AG09309 (cell line): ENCODE measurements at regions not wholly inside any gene's neighbourhood (a gene's known extent, or its start where the extent isn't known, plus 50 kb on each side); places are given as distances from the start of the nearest gene placed in this dataset.
A peak's percentile ranks its signal among the peaks of the same experiment; 100 is the strongest.

Experiments used
- DNase-seq: peaks from one replicate; pipeline ENCODE4 v3.0.0-alpha.2; 2010; ENCODE audit warnings: low read depth
- H3K4me3 ChIP-seq: 2 replicates; pipeline ENCODE4 v1.5.1; 2011; ENCODE audit warnings: mild to moderate bottlenecking, low read depth, low read length, moderate library complexity; ENCODE audit not compliant: control insufficient read depth
- CTCF ChIP-seq: IDR thresholded peaks from 2 replicates; pipeline ENCODE4 v1.5.1; 2011; ENCODE audit warnings: mild to moderate bottlenecking, low read depth, low read length, inconsistent platforms; ENCODE audit not compliant: insufficient read depth, control insufficient read depth; ENCODE audit errors: missing control alignments

DNA sequence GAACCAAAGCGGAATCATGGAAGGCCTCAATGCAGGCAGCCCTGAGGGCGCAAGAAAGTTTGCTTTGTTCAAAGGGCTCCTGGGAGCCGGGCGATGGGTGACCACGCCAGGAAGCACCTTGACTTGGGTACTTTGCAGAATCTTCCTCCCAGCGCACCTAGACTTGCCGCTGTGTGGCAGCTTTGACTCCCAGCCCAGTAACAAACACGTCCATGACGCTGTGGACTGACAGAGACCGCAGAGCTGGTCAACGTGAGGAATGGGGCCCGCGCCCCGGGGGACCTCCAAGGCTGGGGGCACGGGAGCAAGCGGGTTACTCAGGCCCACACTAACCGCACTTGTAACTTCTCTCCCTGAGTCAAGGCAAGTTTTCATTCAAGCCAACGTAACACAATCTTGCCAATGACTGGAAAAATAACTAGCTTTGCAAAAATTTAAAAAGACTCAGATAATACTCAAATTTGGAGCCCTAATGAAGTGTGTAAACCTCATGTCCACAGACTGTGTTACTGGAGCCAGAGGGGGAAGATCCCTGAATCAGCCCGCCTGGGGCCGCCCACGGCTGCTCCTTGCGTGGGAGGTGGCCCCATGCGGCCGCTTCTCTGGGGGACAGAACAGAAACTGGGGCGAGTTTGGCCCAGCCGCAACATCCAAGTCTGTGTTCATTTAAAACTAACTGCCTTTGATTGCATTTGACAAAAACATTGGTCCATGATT is 130.8 kb downstream of the DNAJB6 start:
- DNase-seq: no peak
- peak; percentile 1 for TF ChIP-seq CTCF
- H3K4me3 ChIP-seq: no peak overlapping the region

- DNase-seq: no peak
- no peak overlapping the region for H3K4me3 ChIP-seq
- no peak for TF ChIP-seq CTCF
Observed at GRCh38 chr7:157468221-157469111, 131.7 kb downstream of the DNAJB6 start.

- no peak for TF ChIP-seq CTCF
- H3K4me3 ChIP-seq: no peak overlapping the region
- no peak for DNase-seq
Observed at GRCh38 chr7:157469181-157470016, 132.6 kb downstream of the DNAJB6 start.

DNA sequence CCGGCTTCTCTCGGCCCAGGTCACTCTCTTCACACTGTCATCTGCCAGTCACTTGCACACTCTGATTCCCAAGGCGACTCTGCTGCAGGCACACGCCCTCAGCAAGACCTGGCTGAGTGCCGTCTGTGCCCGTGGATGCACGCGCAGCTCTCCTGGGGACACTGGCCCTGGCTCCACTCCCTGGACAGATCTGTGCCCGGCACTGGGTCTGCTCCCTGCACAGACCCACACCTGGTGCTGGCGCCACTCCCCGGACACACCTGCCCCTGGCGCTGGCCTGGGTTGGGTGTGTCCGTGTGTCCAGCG is 133.2 kb downstream of the DNAJB6 start:
- no peak overlapping the region for H3K4me3 ChIP-seq
- DNase-seq: no peak
- no peak for TF ChIP-seq CTCF

GRCh38 chr7:157470701-157471131 is 133.9 kb downstream of the DNAJB6 start:
- no peak overlapping the region for H3K4me3 ChIP-seq
- no peak for TF ChIP-seq CTCF
- DNase-seq: no peak

DNA sequence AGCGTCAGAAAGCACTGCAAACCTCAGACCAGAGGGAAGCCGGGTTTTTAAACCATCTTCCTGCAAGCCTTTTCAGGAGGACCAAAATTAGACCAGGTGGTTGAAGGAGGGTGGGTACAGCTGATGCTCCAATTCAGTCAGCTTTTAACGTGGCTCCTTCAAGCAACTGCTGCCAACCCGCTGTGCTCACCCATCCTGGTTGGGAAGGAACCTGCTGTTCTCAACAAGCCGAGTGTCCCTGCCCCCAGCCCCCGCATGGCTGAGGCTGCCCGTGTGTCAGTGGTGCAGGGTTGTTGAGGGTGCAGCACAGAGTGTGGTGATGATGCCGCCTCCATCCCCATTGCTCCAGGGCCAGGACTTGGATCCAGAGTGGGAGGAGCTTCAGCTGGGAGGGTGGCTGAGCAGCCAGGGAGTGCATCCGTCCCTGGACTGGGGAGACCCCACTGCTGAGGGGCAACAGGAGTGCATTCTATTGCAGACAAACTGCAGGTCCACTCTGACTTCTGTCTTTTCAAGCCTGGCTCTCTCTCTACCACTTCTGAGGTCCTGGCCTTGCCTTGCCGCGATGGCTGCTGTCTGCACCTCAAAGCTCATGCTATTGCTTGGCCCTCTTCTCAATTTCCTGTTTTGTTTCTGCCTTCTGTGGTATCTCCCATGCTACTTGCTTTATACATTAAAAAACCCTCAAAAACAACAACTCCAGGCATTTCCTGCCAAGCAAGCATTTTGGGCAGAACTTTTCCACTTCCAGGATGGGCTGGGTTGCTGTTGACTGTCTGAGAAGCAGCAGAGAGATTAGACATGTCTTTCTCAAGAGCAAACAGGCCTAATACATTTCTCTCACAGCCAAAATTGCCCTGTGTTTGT is 134.7 kb downstream of the DNAJB6 start:
- H3K4me3 ChIP-seq: no peak overlapping the region
- TF ChIP-seq CTCF: no peak
- DNase-seq: no peak
